ENCODE measurements at regions not wholly inside any gene's neighbourhood (a gene's known extent, or its start where the extent isn't known, plus 50 kb on each side); places are given as distances from the start of the nearest gene placed in this dataset.

DNA sequence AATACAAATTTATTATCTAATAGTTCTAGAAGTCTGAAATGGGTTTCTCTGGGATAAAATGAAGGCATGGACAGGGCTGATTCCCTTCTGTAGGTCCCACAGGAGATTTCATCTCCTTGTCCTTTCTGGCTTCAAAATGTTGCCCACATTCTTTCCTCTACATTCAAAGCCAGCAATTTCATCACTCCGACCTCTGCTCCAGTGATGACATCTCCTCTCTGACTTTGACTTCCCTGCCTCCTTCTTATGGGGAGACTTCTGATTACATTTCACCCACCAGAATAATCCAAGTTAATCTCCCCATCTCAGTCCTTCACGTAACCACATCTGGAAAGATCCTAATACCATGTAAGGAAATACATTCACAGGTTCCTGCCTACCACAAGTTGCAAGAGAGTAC is 358.0 kb upstream of the C1orf87 start:
- Histone ChIP-seq H2AFZ (ENCODE audit: low read length) (no peak overlapping the region), H2BK120ac (replicated peaks; ENCODE audit: low read depth, low read length) (no peak overlapping the region), H3K27ac (ENCODE audit: low read depth, low read length) (no peak overlapping the region), H3K36me3 (ENCODE audit: control insufficient read depth in 2 of 4, insufficient read depth in 4 of 4, low read length in 3 of 4) (no peaks in the 10 kb centered on the region), H3K4ac (replicated peaks; ENCODE audit: insufficient read length, low read depth, low read length) (no peak overlapping the region), H3K27me3 (replicated peaks in 1 of 4; ENCODE audit: control insufficient read depth in 3 of 4, extremely low read depth in 1 of 4, insufficient read depth in 3 of 4, low read length in 3 of 4) (no peaks in the 10 kb centered on the region), H2BK20ac (ENCODE audit: low read length) (no peak overlapping the region), H3K4me2 (ENCODE audit: insufficient read depth in 1 of 2, low read depth in 2 of 2, low read length in 2 of 2) (no peak overlapping the region), H2BK15ac (ENCODE audit: low read length) (no peak overlapping the region), H3K18ac (ENCODE audit: extremely low read depth, low read length) (no peak overlapping the region), H3K9me3 (ENCODE audit: insufficient read depth in 2 of 2, low read depth in 1 of 2, low read length in 1 of 2) (0 out of 4 replicates have a peak, but pooled peaks cover 0 to 4% of the 10 kb centered on the region in 2 experiments), H4K8ac (ENCODE audit: extremely low read depth, insufficient read depth, low read length) (no peak overlapping the region), H4K20me1 (replicated peaks in 1 of 2; ENCODE audit: control insufficient read depth in 1 of 2, insufficient read depth in 2 of 2, low read length in 2 of 2) (no peaks in the 10 kb centered on the region), H3K23ac (ENCODE audit: insufficient read length) (no peak overlapping the region), H3K4me3 (ENCODE audit: extremely low read depth in 1 of 4, insufficient read depth in 2 of 4, low read depth in 3 of 4, low read length in 4 of 4) (no peak overlapping the region), H3K9ac (replicated peaks in 1 of 4; ENCODE audit: extremely low read depth in 1 of 4, low read depth in 3 of 4, low read length in 3 of 4) (no peak overlapping the region), H4K91ac (replicated peaks; ENCODE audit: insufficient read length, low read length) (no peak overlapping the region), H3K79me2 (ENCODE audit: control insufficient read depth in 1 of 2, insufficient read depth in 2 of 2, low read length in 2 of 2) (no peaks in the 10 kb centered on the region), H3K56ac (replicated peaks; ENCODE audit: insufficient read length, low read depth, low read length) (no peak overlapping the region), H2AK5ac (ENCODE audit: low read depth, low read length) (no peak overlapping the region), H3K79me1 (ENCODE audit: low read depth, low read length) (no peaks in the 10 kb centered on the region), H3K14ac (ENCODE audit: insufficient read length) (no peak overlapping the region), H2BK12ac (ENCODE audit: low read depth, low read length) (no peak overlapping the region), H3K23me2 (ENCODE audit: low read depth, low read length) (no peaks in the 10 kb centered on the region), H4K5ac (ENCODE audit: insufficient read length, low read depth, low read length) (no peak overlapping the region), H2BK5ac (ENCODE audit: low read depth, low read length) (no peak overlapping the region), H3K4me1 (replicated peaks in 1 of 4; ENCODE audit: control insufficient read depth in 3 of 4, insufficient read depth in 4 of 4, low read length in 3 of 4) (peaks cover 0 to 3% (median 0%) of the 10 kb centered on the region in 4 experiments; a peak in 1 of 7 replicates)
- POLR2A ChIA-PET (ENCODE audit: partially characterized antibody) = no interaction called here
- WGBS, 2 experiments (ENCODE audit: extremely low coverage in 1 of 2, insufficient coverage in 1 of 2, insufficient read length in 1 of 2, insufficient replicate concordance in 2 of 2, low coverage in 1 of 2, low lambda C conversion rate in 2 of 2, missing lambda C conversion rate in 1 of 2) = 97% methylated on average over 2 of the region's 2 CpGs; no CpG with 5 or more reads in 1 of the 2 experiments
- DNase-seq (ENCODE audit: low read depth in 1 of 2, low spot score in 2 of 2) = no peak
- CTCF ChIA-PET (ENCODE audit: partially characterized antibody) = no interaction called here
- FAIRE-seq = no peak
- TF ChIP-seq EZH2 (IDR thresholded peaks at IDR 0.05; ENCODE audit: low read depth, low read length, severe bottlenecking) (no peak), MAFK (IDR thresholded peaks at IDR 0.05; ENCODE audit: low read depth, low read length) (no peak), YY1 (IDR thresholded peaks at IDR 0.05; ENCODE audit: low read depth, low read length) (no peak)
- TF ChIP-seq, protein P1, sequence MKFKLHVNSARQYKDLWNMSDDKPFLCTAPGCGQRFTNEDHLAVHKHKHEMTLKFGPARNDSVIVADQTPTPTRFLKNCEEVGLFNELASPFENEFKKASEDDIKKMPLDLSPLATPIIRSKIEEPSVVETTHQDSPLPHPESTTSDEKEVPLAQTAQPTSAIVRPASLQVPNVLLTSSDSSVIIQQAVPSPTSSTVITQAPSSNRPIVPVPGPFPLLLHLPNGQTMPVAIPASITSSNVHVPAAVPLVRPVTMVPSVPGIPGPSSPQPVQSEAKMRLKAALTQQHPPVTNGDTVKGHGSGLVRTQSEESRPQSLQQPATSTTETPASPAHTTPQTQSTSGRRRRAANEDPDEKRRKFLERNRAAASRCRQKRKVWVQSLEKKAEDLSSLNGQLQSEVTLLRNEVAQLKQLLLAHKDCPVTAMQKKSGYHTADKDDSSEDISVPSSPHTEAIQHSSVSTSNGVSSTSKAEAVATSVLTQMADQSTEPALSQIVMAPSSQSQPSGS (IDR thresholded peaks at IDR 0.05; ENCODE audit: low read length) = no peak
